ENCODE measurements at regions not wholly inside any gene's neighbourhood (a gene's known extent, or its start where the extent isn't known, plus 50 kb on each side); places are given as distances from the start of the nearest gene placed in this dataset.

DNA sequence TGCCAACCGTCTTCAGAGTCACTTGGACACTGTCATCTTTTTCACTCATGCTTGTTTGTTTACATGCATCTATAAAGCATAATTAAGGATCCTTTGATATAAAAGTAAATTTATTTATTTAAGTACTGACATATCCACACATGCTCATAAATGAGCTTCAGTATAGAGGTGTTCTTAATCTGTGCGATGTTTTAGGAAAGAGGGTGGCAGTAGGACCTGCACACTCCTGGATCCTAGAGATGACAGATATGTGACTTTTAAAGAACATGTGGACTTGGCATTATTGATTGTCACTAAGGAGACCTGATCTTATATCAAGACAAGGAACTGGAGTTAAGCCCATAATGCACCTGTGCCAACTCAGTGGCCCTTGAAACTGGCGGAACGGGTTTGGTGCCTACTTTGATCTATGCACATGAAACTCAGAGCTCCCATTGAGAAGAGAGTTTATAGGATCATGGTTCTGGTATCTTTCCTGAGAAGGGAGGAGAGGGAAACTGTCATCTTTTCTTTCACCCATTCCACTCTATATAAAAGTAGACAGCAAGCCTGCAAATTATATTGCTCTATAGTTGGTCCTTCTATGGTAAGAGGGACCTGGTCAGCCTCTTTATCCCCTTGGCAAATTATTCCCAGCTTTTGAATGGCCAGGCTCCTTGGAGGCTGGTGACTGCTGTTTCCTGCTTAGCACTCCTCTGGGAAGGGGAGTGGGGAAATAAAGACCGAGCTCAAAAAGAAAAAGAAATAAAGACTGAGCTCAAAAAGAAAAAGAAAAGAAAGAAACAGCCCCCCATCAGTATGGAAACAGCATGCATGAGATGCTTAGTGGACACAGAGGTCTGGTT is 57.8 kb upstream of the LIFR start:
- H3K27ac Mint-ChIP-seq (ENCODE audit: unreplicated experiment), result no peak overlapping the region
- H3K4me3 Mint-ChIP-seq (ENCODE audit: unreplicated experiment), result no peak overlapping the region
- no peaks in the 10 kb centered on the region for H3K36me3 Mint-ChIP-seq (ENCODE audit: unreplicated experiment)
- H3K27me3 Mint-ChIP-seq (ENCODE audit: unreplicated experiment), result no peaks in the 10 kb centered on the region
- TF ChIP-seq, protein P1, sequence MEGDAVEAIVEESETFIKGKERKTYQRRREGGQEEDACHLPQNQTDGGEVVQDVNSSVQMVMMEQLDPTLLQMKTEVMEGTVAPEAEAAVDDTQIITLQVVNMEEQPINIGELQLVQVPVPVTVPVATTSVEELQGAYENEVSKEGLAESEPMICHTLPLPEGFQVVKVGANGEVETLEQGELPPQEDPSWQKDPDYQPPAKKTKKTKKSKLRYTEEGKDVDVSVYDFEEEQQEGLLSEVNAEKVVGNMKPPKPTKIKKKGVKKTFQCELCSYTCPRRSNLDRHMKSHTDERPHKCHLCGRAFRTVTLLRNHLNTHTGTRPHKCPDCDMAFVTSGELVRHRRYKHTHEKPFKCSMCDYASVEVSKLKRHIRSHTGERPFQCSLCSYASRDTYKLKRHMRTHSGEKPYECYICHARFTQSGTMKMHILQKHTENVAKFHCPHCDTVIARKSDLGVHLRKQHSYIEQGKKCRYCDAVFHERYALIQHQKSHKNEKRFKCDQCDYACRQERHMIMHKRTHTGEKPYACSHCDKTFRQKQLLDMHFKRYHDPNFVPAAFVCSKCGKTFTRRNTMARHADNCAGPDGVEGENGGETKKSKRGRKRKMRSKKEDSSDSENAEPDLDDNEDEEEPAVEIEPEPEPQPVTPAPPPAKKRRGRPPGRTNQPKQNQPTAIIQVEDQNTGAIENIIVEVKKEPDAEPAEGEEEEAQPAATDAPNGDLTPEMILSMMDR (IDR thresholded peaks at IDR 0.05; ENCODE audit: partially characterized antibody, unreplicated experiment), result no peak
- no peaks in the 10 kb centered on the region for H3K9me3 Mint-ChIP-seq (ENCODE audit: unreplicated experiment)
- H3K4me1 Mint-ChIP-seq (ENCODE audit: low read depth, unreplicated experiment), result no peaks in the 10 kb centered on the region
- no peak for DNase-seq

DNA sequence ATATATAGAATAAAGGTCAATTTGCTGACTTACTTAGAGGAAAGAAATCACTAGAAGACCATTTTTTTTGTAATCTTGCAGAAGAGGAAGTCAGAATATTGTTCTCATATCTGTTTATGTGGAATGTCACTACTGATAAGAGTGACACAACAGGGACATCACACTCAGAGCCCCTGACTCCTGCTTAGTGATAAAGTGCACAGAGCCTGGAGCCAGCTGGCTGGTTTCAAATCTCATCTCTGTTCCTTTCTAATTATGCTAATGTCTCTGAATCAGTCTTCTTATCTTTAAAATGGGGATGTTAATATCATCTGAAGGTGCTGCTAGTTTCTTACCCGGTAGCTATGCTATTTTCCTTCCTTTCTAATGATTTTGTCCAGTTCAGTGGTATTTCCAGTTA is 58.6 kb upstream of the LIFR start:
- Mint-ChIP-seq H3K27ac (ENCODE audit: unreplicated experiment) (no peak overlapping the region), H3K36me3 (ENCODE audit: unreplicated experiment) (no peaks in the 10 kb centered on the region), H3K4me1 (ENCODE audit: low read depth, unreplicated experiment) (no peaks in the 10 kb centered on the region), H3K27me3 (ENCODE audit: unreplicated experiment) (no peaks in the 10 kb centered on the region), H3K4me3 (ENCODE audit: unreplicated experiment) (no peak overlapping the region), H3K9me3 (ENCODE audit: unreplicated experiment) (no peaks in the 10 kb centered on the region)
- TF ChIP-seq, protein P1 (IDR thresholded peaks at IDR 0.05; ENCODE audit: partially characterized antibody, unreplicated experiment), result no peak
- no peak for DNase-seq

GRCh38 chr5:38615981-38616451 is 59.6 kb upstream of the LIFR start:
- H3K27me3 Mint-ChIP-seq (ENCODE audit: unreplicated experiment), result no peaks in the 10 kb centered on the region
- TF ChIP-seq, protein P1 (IDR thresholded peaks at IDR 0.05; ENCODE audit: partially characterized antibody, unreplicated experiment), result no peak
- no peaks in the 10 kb centered on the region for H3K9me3 Mint-ChIP-seq (ENCODE audit: unreplicated experiment)
- no peak overlapping the region for H3K4me3 Mint-ChIP-seq (ENCODE audit: unreplicated experiment)
- H3K4me1 Mint-ChIP-seq (ENCODE audit: low read depth, unreplicated experiment), result no peaks in the 10 kb centered on the region
- no peak for DNase-seq
- H3K27ac Mint-ChIP-seq (ENCODE audit: unreplicated experiment), result no peak overlapping the region
- no peaks in the 10 kb centered on the region for H3K36me3 Mint-ChIP-seq (ENCODE audit: unreplicated experiment)

DNA sequence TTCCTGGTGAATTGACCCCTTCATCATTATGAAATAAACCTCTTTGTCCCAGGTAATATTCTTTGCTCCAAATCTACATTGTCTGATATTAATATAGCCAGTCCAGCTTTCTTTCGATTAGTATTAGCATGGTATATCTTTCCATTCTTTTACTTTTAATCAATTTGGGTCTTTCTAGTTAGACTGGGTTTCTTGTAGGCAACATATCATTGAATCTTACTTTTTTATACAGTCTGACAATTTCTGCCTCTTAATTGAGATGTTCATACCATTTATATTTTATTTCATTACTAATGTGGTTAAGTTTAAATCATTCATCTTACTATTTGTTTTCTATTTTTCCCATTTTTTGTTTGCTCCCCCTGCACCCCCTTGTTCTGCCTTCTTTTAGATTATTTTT is 61.7 kb upstream of the LIFR start:
- DNase-seq, result no peak
- TF ChIP-seq, protein P1 (IDR thresholded peaks at IDR 0.05; ENCODE audit: partially characterized antibody, unreplicated experiment), result no peak
- no peak overlapping the region for H3K27ac Mint-ChIP-seq (ENCODE audit: unreplicated experiment)
- no peaks in the 10 kb centered on the region for H3K36me3 Mint-ChIP-seq (ENCODE audit: unreplicated experiment)
- H3K27me3 Mint-ChIP-seq (ENCODE audit: unreplicated experiment), result no peaks in the 10 kb centered on the region
- H3K4me3 Mint-ChIP-seq (ENCODE audit: unreplicated experiment), result no peak overlapping the region
- no peaks in the 10 kb centered on the region for H3K9me3 Mint-ChIP-seq (ENCODE audit: unreplicated experiment)
- no peaks in the 10 kb centered on the region for H3K4me1 Mint-ChIP-seq (ENCODE audit: low read depth, unreplicated experiment)

- TF ChIP-seq, protein P1 (IDR thresholded peaks at IDR 0.05; ENCODE audit: partially characterized antibody, unreplicated experiment), result no peak
- Mint-ChIP-seq H3K27ac (ENCODE audit: unreplicated experiment) (no peak overlapping the region), H3K4me1 (ENCODE audit: low read depth, unreplicated experiment) (no peaks in the 10 kb centered on the region), H3K27me3 (ENCODE audit: unreplicated experiment) (no peaks in the 10 kb centered on the region), H3K36me3 (ENCODE audit: unreplicated experiment) (no peaks in the 10 kb centered on the region), H3K4me3 (ENCODE audit: unreplicated experiment) (no peak overlapping the region), H3K9me3 (ENCODE audit: unreplicated experiment) (no peaks in the 10 kb centered on the region)
- DNase-seq, result no peak
Measured at GRCh38 chr5:38621331-38621730, 64.9 kb upstream of the LIFR start.

All from glutamatergic neuron (in vitro differentiated cells).